HG03432 (cell line): ENCODE measurements at regions not wholly inside any gene's neighbourhood (a gene's known extent, or its start where the extent isn't known, plus 50 kb on each side); places are given as distances from the start of the nearest gene placed in this dataset.

Experiments used
- ATAC-seq: cut with Tn5 transposase; IDR thresholded peaks from one replicate; pipeline ENCODE4 v1.9.1; 2021; ENCODE audit warnings: mild to moderate bottlenecking, moderate library complexity; ENCODE audit not compliant: unreplicated experiment

GRCh38 chr4:178255172-178255571 lies 812.9 kb upstream of the AGA start:
- no peak for ATAC-seq

- no peak for ATAC-seq
These were observed 816.4 kb upstream of the AGA start for GRCh38 chr4:178258603-178259002.

DNA sequence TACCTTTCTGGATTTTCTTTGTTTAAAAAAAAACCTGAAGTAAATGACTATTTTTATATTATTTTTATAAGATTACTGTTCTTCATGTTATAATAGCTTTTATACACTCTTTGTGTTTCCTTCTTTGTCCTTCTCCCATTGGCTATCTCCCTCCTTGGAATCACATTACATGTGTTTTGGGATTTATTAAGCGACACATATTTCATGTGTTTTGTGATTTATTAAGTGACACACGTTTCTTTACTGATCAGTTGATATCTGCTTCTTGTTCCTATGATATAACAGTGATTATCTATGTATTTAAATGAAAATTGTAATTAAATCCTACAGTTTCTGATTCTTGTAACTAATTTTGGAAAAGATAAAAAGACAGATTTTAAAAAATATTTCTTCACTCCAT lies 817.3 kb upstream of the AGA start:
- no peak for ATAC-seq

- no peak for ATAC-seq
These were observed 821.8 kb upstream of the AGA start for GRCh38 chr4:178264001-178264400.

- no peak for ATAC-seq
These were observed 829.1 kb upstream of the AGA start for GRCh38 chr4:178271386-178271785.

GRCh38 chr4:178273168-178273567 lies 830.9 kb upstream of the AGA start:
- ATAC-seq: no peak

- no peak for ATAC-seq
These were observed 833.6 kb upstream of the AGA start for GRCh38 chr4:178275671-178276360.

GRCh38 chr4:178280362-178280761 lies 838.1 kb upstream of the AGA start:
- ATAC-seq: no peak

DNA sequence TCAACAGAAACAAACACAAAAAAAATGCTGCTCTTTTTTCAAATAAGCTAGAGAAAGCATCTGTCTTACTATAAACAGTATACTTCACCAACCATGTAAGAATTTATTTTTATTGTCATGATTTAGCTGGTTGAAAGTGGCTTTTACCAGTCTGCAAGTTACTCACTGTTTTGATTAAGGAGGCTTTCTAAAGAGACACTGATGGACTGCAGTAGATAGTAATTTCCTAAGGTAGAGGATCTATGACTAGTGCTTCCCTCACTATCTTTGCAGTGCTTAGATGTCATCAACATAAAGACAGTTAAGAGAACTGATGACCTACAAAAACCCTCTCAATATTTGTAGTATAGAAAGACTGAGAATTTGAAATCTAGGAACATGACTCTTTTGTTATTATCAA lies 846.2 kb upstream of the AGA start:
- no peak for ATAC-seq

GRCh38 chr4:178293601-178294000 lies 851.4 kb upstream of the AGA start:
- no peak for ATAC-seq

DNA sequence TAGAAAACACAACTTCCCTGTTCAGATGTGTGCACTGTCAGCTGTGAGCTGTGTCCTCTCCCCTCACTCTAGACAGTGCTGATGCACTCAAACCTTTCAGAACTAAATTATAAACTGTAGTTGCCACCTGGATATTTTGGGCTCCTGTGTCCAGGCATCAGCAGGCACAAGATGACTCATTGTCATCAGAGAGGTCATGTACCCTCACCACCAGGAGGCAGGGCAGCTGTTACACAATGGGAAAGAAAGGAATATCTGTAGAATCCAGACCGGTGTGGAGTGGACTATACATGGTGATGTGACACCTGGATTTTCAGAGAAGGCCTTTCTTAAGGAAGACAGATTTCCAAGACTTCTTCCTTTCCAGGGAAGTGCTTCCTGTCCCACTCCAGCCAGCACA lies 854.4 kb upstream of the AGA start:
- ATAC-seq: no peak

DNA sequence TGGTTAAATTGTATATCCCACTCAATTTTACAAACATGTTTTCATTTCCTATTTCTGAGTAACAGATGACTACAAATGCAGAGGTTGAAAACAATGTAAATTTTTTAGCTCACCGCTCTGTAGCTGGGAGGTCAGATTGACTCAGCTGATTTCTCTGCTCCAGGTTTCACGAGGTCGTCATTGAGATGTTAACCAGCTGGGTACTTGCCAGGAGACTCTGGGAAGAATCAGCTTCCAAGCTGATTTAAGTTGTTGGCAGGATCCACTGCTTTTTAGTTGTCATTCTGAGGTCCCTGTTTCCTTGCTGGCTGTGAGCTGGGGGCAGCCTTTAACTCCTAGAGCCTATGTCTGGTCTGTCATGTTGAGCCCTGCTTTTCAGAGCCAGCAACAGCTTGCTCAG lies 864.3 kb upstream of the AGA start:
- ATAC-seq: no peak

DNA sequence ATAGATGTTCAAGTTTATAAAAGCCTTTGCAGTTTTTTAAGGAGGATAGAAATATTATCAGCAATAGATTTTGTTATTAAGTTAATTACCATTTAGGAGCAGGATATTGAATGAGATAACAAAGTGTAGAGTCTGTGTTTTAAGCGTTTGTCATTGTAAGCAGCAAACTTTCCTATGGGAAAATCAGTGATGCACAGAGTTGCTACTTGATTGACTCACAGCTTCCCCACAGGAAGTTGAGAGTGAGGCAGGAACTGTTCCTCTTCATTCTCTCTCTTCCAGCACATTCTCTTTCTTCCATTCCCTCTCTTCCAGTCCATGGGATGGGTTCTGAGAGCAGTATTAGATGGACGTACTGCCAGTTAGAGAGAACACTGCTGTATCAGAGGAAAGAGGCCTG lies 867.7 kb upstream of the AGA start:
- ATAC-seq: no peak

- no peak for ATAC-seq
These were observed 869.8 kb upstream of the AGA start for GRCh38 chr4:178311997-178312396.

DNA sequence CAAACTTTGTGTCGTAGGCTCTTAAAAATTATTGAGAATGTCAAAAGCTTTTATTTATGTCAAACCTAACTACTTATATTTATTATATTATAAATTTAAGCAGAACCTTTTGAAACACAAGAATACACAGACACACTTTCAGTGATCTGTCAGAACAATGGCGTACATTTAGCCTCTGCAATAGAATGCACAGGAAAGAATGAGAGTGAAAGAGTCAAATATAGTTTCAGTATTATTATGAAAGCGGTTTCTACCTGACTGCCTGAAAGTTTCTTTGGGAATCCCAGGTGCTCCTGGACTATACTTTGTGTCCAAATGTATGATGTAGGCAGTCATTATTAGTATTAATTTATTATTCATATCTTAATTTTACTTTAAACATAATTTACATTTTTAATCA lies 872.0 kb upstream of the AGA start:
- ATAC-seq: no peak

- ATAC-seq: no peak
These were observed 874.0 kb upstream of the AGA start for GRCh38 chr4:178316211-178316610.

GRCh38 chr4:178320003-178320402 lies 877.8 kb upstream of the AGA start:
- no peak for ATAC-seq

GRCh38 chr4:178322524-178323183 lies 880.4 kb upstream of the AGA start:
- no peak for ATAC-seq

GRCh38 chr4:178329226-178329872 lies 887.1 kb upstream of the AGA start:
- ATAC-seq: no peak

DNA sequence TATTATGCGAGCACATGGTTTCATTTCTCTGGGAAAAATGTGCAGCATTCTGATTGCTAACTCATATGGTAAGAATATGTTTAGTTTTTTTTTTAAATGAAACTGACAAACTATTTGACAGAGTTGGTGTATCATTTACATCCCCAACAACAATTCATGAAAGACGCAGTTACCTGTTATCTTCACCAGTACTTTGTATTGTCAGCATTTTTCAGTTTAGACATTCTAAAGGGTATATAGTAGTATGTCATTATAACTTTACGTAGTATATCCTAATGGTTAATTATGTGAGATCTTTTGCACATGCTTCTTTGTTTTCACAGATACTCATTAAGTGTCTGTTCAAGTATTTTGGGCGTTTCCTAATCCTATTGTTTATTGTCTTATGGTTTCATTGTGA lies 891.1 kb upstream of the AGA start:
- no peak for ATAC-seq

GRCh38 chr4:178339769-178340168 lies 897.5 kb upstream of the AGA start:
- no peak for ATAC-seq

DNA sequence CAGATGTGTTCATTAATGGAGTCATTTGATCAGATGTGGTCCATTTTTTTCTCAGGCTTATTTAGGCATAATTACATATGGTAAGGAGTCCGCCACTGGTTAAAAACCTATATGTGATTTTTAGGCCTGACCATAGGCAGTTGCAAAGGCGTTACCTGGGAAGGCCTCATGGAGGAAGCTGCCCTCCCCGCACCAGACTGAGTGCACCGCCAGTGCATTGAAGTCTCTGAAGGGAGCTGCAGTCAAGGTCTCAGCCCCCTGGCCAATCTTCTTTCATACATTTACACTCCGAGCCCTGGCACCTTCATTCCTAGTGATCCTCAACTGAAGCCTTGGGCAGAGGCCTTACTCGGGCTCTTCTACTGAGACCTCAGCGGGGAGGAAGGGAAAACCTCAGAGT lies 898.2 kb upstream of the AGA start:
- no peak for ATAC-seq
